Limb (tissue), 2 donors: ENCODE measurements at regions not wholly inside any gene's neighbourhood (a gene's known extent, or its start where the extent isn't known, plus 50 kb on each side); places are given as distances from the start of the nearest gene placed in this dataset.

Experiments used
- DNase-seq, 2 donors: peaks; one replicate each; pipeline ENCODE4 v3.0.0-alpha.2; 2016; ENCODE audit errors: extremely low spot score in 2 of 2

DNA sequence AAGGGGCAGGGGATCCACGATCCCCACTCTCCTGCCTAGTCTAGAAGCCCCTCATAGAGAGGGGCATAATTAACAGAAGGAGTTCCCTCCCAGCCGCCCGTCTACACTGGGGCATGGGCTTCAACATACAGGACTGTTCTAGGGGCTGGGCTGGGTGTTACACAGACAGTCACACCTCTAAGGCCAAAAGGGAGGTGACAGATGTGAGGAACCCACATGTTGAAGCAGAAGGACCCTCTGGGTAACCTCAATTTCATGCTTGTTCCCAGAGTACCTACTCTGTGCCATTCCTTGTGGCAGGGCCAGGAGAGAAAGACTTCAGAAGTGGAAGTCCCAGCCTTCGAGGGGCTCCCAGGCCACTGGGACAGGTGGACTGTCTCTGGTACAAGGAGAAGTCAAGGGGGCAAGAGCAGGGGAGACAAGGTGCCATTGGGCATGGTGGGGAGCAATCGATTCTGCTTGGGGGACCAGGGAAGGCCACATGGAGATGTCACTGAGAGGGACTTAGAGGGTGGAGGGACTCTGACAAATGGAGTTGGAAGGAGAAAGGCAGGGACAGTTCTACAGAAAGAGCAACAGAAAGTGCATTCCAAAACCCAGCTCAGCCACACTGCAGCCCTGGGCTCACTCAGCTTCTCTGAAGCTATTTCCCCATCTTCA is 71.3 kb downstream of the CPN2 start:
- DNase-seq: peak in 1 of 2 donors; percentile 11

DNA sequence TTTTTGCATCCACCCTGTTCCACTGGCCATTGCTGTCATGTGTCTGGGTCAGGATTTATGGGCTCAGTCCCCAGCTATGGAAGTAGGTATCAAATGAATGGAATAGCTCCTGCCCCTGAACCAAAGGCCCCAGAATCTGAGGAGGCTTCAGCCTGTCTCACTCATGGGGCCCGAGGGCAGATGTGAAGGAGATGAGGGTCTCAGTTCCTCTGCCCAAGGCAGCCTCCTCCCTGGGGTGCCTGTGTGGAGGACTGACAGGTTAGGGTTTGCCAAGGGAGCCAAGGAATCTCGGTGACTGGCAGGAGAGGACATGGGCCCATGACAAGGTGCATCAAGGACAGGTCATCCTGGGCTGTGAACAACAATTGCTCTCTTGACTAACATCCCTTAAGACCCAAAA is 70.4 kb downstream of the CPN2 start:
- no peak for DNase-seq

DNA sequence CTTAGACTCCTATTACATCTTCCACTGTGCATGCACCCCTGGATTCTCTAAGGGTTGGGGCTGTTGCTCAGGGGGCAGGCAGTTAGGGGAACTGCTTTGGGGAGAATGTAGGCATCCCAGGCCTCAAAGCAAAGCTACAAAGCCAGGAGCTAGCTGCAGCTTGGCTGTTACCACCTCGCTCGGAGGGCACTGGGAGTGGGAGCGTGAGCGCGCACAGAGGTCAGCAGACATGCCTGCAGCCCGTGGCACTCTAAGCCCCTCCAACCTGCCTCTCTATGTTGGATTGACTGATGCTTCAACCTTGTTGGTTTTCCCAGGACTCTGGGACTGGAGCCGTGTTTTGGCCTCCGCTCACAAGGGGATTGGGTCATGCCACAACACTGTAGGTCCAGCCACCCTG is 69.8 kb downstream of the CPN2 start:
- peak in 1 of 2 donors; percentile 21 for DNase-seq

DNA sequence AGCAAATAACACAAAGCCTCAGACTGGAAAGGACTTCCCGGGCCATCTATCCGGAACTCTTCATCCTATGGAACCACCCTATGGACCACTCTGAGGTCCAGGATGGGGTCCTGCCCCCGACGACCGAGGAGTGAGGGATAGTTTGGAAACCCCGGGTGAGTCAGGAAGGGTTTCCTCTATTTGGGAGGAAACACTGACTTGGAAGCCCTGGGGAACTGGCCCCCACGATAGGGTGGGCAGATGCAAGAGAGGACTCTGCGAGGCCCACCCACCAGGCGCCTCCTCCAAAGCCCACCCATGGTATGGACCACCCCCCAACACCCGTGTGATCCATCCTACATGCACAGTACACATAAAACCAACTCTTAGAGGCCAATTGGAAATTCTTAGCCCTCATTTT is 69.4 kb downstream of the CPN2 start:
- DNase-seq: peak in 1 of 2 donors; percentile 14

DNA sequence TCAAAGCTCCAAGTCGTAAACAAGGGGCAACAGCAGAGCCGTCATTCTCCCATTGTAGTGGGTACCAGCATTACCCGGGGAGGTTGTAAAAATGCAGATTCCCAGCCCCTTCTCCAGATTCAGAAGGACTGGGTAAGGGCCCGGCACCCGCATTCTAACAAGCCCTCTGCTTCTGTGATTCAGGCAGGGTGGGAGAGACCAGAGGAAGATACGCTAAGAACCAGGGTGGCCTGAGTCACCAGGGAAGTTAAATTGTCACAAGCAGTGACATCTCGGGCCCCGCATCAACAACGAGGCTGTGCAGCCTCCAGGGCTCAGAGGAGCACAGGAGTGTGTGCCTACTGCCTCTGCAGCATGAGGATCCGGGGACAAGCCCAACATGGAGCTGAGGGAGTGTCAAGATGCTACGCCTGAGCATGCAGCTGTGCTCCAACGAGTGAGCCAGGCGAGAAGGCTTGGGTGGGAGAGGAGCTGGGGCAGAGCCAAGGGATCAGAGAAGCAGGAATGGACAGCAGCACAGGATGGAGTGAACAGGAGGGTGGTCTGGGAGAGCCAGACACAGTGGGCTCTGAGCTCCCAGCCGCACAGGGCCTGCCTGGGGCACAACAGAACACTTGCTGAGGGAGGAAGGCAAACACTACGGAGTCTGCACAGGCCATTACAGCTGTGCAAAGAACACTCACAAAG is 68.5 kb downstream of the CPN2 start:
- peak in 1 of 2 donors; percentile 54 for DNase-seq

DNA sequence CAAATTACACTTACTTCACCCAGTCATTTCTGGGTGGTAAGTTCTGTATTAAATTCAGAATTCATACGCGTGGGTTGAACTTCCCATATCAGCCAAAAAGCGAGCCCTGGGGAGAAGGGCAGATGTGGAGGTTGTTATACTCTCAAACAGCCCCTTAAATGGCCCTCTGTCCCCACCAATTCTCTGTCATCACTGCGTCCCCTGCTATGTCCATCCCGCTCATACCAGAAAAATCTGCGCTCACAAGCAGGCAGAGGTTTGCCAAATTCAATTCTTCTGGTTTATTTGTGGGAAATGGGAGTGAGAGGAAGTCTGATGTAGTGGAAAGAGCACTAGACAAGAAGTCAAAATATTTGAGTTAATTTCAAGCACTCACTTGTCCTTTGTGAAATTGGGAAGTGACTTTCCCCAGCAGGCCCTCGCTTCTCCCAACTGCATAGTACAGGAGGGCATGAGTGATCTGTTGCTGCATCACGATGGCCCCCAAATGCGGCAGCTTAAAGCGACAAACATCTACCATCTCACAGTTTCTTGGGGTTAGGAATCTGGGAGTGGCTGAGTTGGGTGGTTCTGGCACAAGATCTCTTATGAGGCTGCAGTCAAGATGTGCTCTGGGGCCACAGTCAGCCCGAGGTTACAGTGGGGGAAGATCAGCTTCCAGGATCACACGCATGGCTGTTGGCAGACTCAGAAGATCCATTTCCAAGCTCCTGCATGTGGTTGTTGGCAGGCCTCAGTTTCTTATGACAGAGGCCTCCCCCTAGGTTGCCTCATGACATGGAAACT is 67.7 kb downstream of the CPN2 start:
- peak in 1 of 2 donors; percentile 46 for DNase-seq

DNA sequence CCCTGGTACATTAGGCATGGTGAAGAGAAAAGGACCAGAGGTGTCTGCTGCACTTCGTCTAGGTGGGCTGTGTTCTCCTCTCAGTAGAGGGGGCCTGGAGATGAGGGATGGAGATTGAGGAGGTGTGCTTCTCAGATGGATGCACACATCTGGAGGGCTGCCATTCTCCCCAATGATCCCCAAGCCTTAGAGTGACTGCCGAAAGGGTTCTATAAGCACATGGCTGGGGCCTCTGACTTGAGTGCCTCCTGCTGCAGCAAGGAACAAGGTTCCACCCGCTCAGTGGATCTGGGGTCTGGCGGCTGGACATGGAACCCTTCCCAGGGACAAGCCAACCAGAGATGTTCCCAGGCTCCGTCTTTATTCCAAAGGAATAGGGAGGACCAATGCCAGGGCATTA is 66.8 kb downstream of the CPN2 start:
- DNase-seq: no peak

DNA sequence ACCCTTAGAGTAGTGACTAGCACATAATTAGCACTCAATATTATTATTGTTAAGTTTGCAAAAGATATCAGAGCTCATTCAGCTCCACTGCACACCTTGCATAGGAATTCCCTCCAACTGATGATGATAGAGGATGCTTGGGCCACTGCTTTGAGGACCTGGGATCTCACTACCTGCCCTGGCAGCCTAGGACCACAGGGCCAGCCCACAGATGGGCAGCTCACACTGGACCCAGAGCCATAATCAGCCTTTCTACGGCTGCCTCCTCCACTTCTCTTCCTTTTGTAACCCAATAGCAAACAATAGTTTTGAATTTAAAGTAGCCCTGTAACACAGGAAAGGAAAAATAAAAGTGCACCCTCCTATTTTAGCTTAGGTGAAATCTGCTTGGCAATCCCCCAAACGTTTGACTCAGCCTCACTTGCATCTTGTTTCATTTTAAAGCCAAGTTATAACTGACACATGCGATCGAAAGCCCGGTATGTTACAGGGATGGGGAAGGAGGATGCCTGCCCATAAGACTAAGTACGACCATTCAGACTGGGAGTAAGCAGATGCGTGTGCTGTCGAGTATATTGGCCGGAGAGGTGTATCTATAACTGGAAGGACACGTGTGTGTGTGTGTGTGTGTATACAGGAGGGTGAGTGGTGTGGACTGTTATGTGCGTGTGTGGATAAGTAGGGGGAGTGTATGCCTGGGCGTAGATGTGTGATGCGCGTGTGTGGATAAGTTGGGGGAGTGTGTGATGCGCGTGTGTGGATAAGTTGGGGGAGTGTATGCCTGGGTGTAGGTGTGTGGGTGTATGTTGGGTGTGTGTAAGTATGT is 65.9 kb downstream of the CPN2 start:
- DNase-seq: no peak

DNA sequence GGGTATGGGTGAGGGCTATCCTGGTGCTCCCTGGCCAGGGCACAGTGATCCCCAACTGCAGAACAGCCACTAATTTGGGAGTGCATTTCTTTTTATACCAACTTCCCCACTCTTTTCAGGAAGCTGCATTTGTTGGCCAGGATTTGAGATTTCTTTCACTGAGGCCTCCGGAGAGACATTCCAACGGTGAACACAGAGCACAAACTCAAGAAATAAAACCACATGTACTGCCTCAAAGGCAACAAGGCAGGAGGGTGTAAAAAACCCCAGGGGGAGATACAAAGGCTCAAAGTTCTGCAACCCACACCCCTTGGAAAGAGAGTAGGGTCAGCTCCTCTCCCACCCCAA is 65.3 kb downstream of the CPN2 start:
- DNase-seq: no peak

DNA sequence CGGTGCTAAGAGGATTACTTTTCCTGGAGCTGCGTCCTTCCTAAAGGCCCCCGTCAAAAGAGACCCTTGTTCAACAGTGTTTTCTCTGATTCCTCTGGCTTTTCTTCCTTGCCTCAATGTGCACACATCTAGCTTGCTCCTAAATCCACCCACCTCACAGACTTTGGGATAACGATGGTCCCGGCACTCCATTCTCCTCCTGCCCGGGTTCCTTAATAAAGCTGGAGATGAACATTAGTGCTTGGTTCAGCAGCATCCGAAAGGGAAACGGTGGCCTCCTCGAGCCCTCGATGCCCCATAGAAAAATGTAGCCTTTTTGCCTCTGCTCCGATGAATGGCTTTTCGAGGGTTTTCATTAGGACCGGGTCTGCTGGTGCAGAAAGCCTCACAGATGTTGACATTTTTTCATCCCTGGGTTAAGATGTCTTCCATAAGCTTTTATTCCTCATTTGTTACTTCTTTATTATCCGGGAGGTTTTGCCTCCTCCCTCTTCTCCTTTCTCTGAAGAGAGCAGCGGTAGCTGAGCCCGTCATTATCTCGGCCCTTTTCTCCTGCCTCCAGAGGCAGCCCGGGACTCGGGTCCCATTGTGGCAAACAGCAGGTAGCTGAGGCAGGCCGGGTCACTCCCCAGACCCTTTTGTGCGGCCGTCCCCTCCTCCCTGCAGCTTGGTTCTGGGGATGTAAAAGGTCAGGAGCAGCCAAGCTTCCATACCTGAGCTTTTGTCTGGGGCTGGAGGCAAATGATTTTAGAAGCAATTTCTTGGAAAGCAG is 64.6 kb downstream of the CPN2 start:
- no peak for DNase-seq

DNA sequence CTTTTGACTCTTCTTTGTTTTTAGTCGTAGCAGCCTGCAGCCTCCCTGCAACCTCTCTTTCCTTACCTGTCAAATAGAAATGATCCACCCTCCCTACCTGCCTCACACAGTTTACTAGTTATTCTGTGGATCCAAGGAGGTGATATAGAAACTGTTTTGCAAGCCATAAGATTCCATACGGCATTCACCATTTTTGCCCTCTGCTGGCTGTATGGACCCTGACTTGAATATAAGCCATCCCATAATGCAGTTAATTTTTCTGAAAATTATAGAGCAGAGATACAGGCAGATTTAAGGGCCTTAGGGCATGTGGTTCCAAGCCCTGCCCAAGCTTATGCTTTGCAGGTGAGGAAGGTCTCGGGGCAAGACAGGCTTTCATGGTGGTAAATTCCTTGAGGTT is 63.8 kb downstream of the CPN2 start:
- no peak for DNase-seq

DNA sequence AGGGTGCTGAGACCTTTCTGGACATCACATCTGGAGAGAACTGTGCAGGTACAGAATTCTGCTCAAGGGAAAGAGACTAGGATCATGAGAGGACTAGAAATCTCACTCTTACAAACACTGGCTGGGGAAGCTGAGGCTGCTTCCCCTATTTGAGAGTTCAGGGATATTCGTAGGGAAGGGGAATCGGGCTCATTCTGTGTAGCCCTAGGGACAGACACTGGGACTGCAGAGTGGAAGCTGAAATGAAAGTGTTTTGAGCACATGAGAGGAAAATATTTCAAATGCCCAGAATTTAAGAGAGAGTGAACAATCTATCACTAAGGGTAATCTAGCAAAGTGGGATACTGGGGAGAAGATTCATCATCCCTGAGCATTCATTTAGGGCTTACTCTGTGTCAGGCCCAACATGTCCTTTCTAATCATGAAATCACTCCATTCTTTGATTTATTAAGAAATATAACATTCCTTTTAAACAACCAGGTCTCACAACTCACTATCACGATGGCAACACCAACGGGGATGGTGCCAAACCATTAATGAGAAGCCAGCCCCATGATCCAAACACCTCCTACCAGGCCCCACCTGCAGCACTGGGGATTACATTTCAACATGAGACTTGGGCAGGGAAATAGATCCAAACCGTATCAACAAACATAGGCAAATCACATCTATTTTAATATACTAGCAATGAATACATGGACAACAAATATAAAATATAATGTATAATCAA is 63.0 kb downstream of the CPN2 start:
- DNase-seq: no peak
